Kidney epithelial cell (primary cell): ENCODE measurements at regions not wholly inside any gene's neighbourhood (a gene's known extent, or its start where the extent isn't known, plus 50 kb on each side); places are given as distances from the start of the nearest gene placed in this dataset.
A peak's percentile ranks its signal among the peaks of the same experiment; 100 is the strongest.
"Not testable (repeated sequence)": the region's sequence is repeated elsewhere in the genome, so short reads cannot be mapped to it uniquely, and the experiment has no call there.

Experiments used
- DNase-seq: peaks from one replicate; pipeline ENCODE4 v3.0.0-alpha.2; 2010; ENCODE audit warnings: low read depth
- H3K27me3 ChIP-seq: 2 replicates; pipeline ENCODE4 v1.6.0; 2011; ENCODE audit warnings: low read length; ENCODE audit not compliant: control insufficient read depth, insufficient read depth
- H3K36me3 ChIP-seq: 2 replicates; pipeline ENCODE4 v1.5.1; 2011; ENCODE audit warnings: low read length; ENCODE audit not compliant: control insufficient read depth, insufficient read depth
- H3K4me3 ChIP-seq: 2 replicates; pipeline ENCODE4 v1.5.1; 2011; ENCODE audit warnings: low read depth, mild to moderate bottlenecking, control low read depth, low read length
- CTCF ChIP-seq: IDR thresholded peaks from 2 replicates; pipeline ENCODE4 v1.5.1; 2011; ENCODE audit warnings: mild to moderate bottlenecking, moderate library complexity, low read length, control low read depth, inconsistent platforms; ENCODE audit not compliant: insufficient read depth, poor library complexity, severe bottlenecking

- no peak for DNase-seq
- no peak for TF ChIP-seq CTCF
- H3K27me3 ChIP-seq: no peaks in the 10 kb centered on the region
- H3K4me3 ChIP-seq: no peak overlapping the region
- no peaks in the 10 kb centered on the region for H3K36me3 ChIP-seq
Measured at GRCh38 chr3:36182024-36182423, 198.3 kb upstream of the STAC start.

GRCh38 chr3:36187197-36187596 is 193.1 kb upstream of the STAC start:
- H3K4me3 ChIP-seq, H3K36me3 ChIP-seq, DNase-seq, H3K27me3 ChIP-seq: not testable (repeated sequence)

GRCh38 chr3:36192901-36193300 is 187.4 kb upstream of the STAC start:
- TF ChIP-seq CTCF: no peak
- DNase-seq: no peak
- Histone ChIP-seq H3K27me3 (no peaks in the 10 kb centered on the region), H3K4me3 (no peak overlapping the region), H3K36me3 (no peaks in the 10 kb centered on the region)

GRCh38 chr3:36193448-36193847 is 186.9 kb upstream of the STAC start:
- TF ChIP-seq CTCF: no peak
- Histone ChIP-seq H3K4me3 (no peak overlapping the region), H3K27me3 (no peaks in the 10 kb centered on the region), H3K36me3 (no peaks in the 10 kb centered on the region)
- no peak for DNase-seq

GRCh38 chr3:36196058-36196457 is 184.2 kb upstream of the STAC start:
- Histone ChIP-seq H3K4me3 (no peak overlapping the region), H3K27me3 (no peaks in the 10 kb centered on the region), H3K36me3 (no peaks in the 10 kb centered on the region)
- no peak for TF ChIP-seq CTCF
- DNase-seq: peak; percentile 41

GRCh38 chr3:36197151-36197550 is 183.2 kb upstream of the STAC start:
- no peak for TF ChIP-seq CTCF
- DNase-seq: no peak
- no peaks in the 10 kb centered on the region for H3K27me3 ChIP-seq

GRCh38 chr3:36201546-36201945 is 178.8 kb upstream of the STAC start:
- Histone ChIP-seq H3K36me3 (no peaks in the 10 kb centered on the region), H3K27me3 (no peaks in the 10 kb centered on the region), H3K4me3 (no peak overlapping the region)
- TF ChIP-seq CTCF: no peak
- DNase-seq: no peak

More at GRCh38 chr3:36197151-36197550, 183.2 kb upstream of the STAC start:
- Histone ChIP-seq H3K4me3 (no peak overlapping the region), H3K36me3 (no peaks in the 10 kb centered on the region)
